HFFc6 (cell line): ENCODE measurements at regions not wholly inside any gene's neighbourhood (a gene's known extent, or its start where the extent isn't known, plus 50 kb on each side); places are given as distances from the start of the nearest gene placed in this dataset.

Experiments used
- DNase-seq: peaks from one replicate; pipeline ENCODE4 v3.0.0-alpha.2; 2018
- H3K27ac Mint-ChIP-seq: 2 replicates; pipeline ENCODE4 v1.8.0; 2020; ENCODE audit warnings: mild to moderate bottlenecking, mixed read lengths
- H3K27me3 Mint-ChIP-seq: 2 replicates; pipeline ENCODE4 v1.8.0; 2021; ENCODE audit warnings: mild to moderate bottlenecking, moderate library complexity, mixed read lengths; ENCODE audit not compliant: insufficient read depth
- H3K36me3 Mint-ChIP-seq: 2 replicates; pipeline ENCODE4 v1.8.0; 2021; ENCODE audit warnings: low read depth, mixed read lengths
- H3K4me1 Mint-ChIP-seq: 2 replicates; pipeline ENCODE4 v1.8.0; 2020; ENCODE audit warnings: low read depth, mixed read lengths
- H3K4me3 Mint-ChIP-seq: 2 replicates; pipeline ENCODE4 v1.8.0; 2020; ENCODE audit warnings: mild to moderate bottlenecking, moderate library complexity, mixed read lengths
- H3K9me3 Mint-ChIP-seq: 2 replicates; pipeline ENCODE4 v1.8.0; 2020; ENCODE audit warnings: mild to moderate bottlenecking, mixed read lengths
- CTCF ChIP-seq: fragments of 200-600 bp; sonication (generic); IDR thresholded peaks from 2 replicates; pipeline ENCODE4 v1.5.0; 2021; ENCODE audit warnings: antibody characterized with exemption, mild to moderate bottlenecking

GRCh38 chr2:16138811-16139662 is 198.7 kb downstream of the MYCN start:
- Mint-ChIP-seq H3K4me1 (no peaks in the 10 kb centered on the region), H3K4me3 (no peak overlapping the region), H3K27me3 (no peaks in the 10 kb centered on the region; the same call in 1 of the 2 replicates), H3K36me3 (no peaks in the 10 kb centered on the region; the same call in 1 of the 2 replicates), H3K9me3 (peaks cover 28% of the 10 kb centered on the region), H3K27ac (no peak overlapping the region)
- TF ChIP-seq CTCF: no peak
- no peak for DNase-seq

- TF ChIP-seq CTCF: no peak
- DNase-seq: no peak
- Mint-ChIP-seq H3K36me3 (no peaks in the 10 kb centered on the region; the same call in 1 of the 2 replicates), H3K27me3 (no peaks in the 10 kb centered on the region; the same call in 1 of the 2 replicates), H3K27ac (no peak overlapping the region), H3K4me3 (no peak overlapping the region), H3K4me1 (no peaks in the 10 kb centered on the region), H3K9me3 (peaks cover 30% of the 10 kb centered on the region)
Observed at GRCh38 chr2:16137080-16137755, 196.9 kb downstream of the MYCN start.

- no peak for TF ChIP-seq CTCF
- Mint-ChIP-seq H3K9me3 (peaks cover 30% of the 10 kb centered on the region), H3K4me1 (no peaks in the 10 kb centered on the region), H3K27me3 (no peaks in the 10 kb centered on the region; the same call in 1 of the 2 replicates), H3K4me3 (no peak overlapping the region), H3K36me3 (no peaks in the 10 kb centered on the region; the same call in 1 of the 2 replicates), H3K27ac (no peak overlapping the region)
- no peak for DNase-seq
Observed at GRCh38 chr2:16136461-16137035, 196.2 kb downstream of the MYCN start.

GRCh38 chr2:16135913-16136310 is 195.6 kb downstream of the MYCN start:
- no peaks in the 10 kb centered on the region; the same call in 1 of the 2 replicates for H3K27me3 Mint-ChIP-seq
- H3K4me3 Mint-ChIP-seq: no peak overlapping the region
- TF ChIP-seq CTCF: no peak
- no peaks in the 10 kb centered on the region; the same call in 1 of the 2 replicates for H3K36me3 Mint-ChIP-seq
- DNase-seq: no peak
- H3K4me1 Mint-ChIP-seq: no peaks in the 10 kb centered on the region
- peaks cover 28% of the 10 kb centered on the region for H3K9me3 Mint-ChIP-seq
- no peak overlapping the region for H3K27ac Mint-ChIP-seq

GRCh38 chr2:16135196-16135912 is 195.0 kb downstream of the MYCN start:
- Mint-ChIP-seq H3K4me3 (no peak overlapping the region), H3K27ac (no peak overlapping the region), H3K4me1 (no peaks in the 10 kb centered on the region), H3K36me3 (no peaks in the 10 kb centered on the region; the same call in 1 of the 2 replicates), H3K9me3 (peaks cover 33% of the 10 kb centered on the region), H3K27me3 (no peaks in the 10 kb centered on the region; the same call in 1 of the 2 replicates)
- no peak for TF ChIP-seq CTCF
- no peak for DNase-seq
